NCI-H1694 treated with DMSO at 0.1 percent for 48 hours (cell line): ENCODE measurements at regions not wholly inside any gene's neighbourhood (a gene's known extent, or its start where the extent isn't known, plus 50 kb on each side); places are given as distances from the start of the nearest gene placed in this dataset.
A peak's percentile ranks its signal among the peaks of the same experiment; 100 is the strongest.
"Not testable (repeated sequence)": the region's sequence is repeated elsewhere in the genome, so short reads cannot be mapped to it uniquely, and the experiment has no call there.

Experiments
- DNase-seq: peaks from one replicate; lab custom pipeline; 2025; lab: John Stamatoyannopoulos, UW

DNA sequence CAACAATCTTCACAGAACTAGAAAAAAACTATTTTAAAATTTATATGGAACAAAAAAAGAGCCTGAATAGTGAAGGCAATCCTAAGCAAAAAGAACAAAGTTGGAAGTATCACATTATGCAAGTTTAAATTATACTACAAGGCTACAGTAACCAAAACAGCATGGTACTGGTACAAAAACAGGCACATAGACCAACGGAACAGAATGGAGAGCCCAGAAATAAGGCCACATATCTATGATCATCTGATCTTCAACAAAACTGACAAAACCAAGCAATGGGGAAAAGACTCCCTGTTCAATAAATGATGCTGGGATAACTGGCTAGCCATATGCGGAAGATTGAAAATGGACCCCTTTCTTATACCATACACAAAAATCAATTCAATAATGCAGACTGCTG, 74.4 kb upstream of the RTN4 start:
- DNase-seq: not testable (repeated sequence)

DNA sequence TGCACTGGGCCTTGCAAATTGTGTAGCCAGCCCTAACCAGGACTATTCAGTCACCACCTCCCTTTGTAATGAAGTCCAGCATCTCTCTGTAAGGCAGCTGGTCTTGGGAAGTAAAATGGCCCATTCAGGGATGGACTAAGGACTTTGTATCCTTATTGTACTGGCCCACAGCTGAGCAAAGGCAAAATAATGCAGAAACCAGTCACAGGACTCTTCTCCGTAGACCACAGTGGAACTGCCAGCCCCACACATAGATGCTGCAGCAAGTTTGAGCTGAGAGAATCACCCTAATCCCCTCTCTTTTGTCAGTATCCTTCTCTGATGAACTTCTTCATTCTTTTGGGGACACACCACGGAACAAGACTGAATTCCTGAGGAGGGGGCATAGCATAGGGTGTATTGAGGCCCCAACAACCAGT, 73.6 kb upstream of the RTN4 start:
- no peak for DNase-seq

DNA sequence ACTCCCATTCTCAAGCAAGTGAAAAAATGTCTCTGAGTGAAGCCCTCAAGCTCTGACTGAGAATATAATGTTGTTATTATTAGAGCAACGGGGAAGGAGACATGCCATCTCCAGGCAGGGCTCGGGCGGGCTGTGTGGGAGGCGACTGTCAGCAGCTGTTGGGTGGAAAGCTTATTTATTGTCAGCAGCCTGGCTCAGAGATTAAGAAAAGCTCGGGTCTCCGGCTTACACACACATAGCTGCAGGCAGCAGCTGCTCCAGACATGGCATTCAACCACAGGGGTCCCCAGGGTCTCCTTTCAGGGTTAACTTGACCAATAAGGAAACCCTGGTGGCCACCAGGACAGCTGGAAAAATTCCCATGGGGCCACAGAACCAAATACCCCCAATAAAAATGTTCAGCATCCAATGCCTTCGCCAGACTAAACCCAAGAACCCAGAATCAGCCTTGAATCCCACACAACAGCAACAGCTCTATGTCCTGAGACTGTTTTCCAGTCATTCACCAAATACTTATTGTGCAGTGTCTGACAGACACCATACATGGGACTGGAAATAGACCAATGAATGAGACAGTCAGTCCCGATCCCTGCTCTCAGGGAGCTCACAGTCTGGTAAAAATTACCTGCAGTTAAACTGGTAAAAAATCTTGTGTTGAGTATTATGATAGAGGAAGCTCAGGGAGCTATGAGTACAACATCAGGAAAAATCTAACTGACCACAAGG, 70.5 kb upstream of the RTN4 start:
- DNase-seq: peak; percentile 76

DNA sequence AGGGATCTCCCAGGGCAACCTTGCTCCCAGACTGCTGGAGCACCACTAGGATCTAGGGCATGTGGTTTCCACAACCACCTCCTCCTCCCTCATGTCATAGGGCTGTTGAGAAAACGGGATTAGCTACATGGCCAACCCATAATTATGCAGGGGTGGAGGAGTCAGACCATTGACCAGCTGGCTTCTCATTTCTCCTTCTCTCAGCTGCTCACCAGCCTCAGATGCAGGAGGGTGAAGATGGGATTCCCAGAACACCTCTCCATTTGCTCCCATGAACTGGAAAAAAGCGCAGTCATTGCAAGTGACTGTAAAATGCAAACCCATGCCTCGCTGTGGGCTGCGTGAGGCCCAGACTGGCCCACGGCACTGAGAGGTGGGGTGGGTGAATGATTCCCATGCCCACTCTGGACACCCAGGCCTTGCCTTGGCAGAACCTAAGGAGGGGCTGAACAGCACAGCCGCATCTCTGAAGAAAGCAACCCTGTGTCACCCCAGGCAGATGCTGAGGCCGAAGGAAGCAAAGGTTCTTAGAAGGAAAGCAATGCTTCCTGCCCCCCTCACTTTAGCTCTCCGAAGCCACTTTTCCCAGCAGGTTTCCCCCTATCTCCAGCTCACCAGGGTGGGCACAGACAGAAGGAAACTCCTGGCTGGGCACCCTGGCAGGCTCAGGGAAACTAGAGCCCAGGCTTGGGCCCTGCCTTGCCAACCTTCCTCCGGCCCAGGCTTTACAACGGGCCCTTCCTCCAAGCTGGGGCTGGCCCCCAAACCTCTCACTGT, 69.6 kb upstream of the RTN4 start:
- DNase-seq: no peak

DNA sequence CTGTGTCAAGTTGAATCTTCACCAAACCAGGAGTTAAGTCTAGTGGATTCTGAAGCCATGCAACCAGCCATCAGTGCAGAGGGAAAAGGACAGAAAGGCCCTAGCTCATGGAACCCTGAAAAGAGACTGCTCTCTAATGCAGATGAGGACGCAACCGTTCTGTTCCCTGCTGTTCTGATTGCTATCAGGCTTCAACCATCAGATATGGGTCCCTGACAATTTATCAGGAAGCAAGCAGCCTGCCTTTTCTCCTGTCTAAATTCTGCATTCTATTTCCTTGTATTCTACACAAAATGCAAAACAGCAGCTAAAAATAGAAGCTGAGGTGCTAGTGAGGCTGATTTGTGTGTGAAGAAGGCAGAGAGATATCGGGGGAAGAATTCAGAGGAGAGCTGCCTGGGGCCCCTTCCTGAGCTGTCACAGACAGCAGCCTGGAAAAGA, 68.4 kb upstream of the RTN4 start:
- DNase-seq: no peak

DNA sequence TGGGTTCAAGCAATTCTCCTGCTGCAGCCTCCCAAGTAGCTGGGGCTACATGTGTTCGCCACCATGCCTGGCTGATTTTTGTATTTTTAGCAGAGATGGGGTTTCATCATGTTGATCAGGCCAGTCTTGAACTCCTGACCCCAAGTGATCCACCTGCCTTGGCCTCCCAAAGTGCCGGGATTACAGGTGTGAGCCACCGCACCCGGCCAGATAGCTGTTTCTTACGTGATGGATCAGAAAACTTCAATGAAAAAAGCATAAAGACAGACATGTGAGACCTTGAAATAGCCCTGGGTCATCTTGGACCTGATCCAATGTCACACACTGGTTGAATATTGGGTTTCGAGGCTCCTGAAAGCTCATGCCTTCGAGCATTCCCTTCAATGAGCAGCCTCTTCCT, 66.7 kb upstream of the RTN4 start:
- DNase-seq: no peak

DNA sequence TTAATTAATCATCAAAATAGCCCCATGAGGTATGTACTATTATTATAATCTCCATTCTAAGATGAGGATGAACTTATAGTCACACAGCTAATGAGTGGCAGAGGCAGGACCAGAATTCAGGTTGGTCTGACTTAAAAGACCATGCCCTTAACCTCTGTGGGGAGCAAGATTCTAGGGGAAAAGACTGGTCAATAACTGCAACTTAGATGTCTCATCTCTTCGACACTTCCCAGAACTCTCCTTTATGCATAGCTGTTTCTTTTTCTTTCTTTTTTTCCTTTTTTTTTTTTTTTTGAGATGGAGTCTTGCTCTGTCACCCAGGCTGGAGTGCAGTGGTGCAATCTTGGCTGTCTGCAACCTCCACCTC, 66.3 kb upstream of the RTN4 start:
- no peak for DNase-seq

DNA sequence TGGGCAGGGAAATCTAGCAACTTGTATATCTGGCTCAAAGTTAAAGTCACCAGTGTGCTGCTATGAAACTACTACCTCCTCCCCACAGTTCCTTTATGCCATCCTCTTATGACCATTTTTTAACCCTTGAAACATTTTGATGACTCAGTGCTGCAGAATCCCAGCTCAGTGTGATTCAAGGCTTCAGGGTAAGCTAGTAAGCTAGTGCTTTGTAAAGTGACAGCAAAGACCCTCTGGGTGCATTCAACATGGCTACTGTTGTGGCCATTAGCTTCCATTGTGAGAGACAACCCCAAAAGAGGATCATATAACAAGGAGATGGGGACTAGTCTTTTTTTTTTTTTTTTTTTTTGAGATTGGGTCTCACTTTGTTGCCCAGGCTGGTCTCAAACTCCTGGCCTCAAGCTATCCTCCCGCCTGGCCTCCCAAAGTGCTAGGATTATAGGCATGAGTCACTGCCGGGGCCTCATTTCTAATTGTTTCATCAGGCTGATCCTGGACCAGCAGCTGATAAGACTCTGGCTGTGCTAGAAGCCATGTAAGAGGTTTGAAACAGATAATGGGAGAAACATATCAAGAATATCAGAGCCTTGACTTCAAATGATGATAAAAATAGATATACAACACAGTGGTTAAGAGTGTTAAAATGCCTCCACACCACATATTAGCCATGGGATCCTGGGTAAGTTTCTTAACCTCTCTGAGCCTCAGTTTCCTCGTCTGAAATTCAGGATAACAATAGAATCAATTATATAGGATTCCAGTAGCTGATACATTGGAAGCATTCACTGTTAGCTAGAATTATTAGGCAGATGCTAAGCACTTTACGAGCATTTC, 65.7 kb upstream of the RTN4 start:
- DNase-seq: no peak

DNA sequence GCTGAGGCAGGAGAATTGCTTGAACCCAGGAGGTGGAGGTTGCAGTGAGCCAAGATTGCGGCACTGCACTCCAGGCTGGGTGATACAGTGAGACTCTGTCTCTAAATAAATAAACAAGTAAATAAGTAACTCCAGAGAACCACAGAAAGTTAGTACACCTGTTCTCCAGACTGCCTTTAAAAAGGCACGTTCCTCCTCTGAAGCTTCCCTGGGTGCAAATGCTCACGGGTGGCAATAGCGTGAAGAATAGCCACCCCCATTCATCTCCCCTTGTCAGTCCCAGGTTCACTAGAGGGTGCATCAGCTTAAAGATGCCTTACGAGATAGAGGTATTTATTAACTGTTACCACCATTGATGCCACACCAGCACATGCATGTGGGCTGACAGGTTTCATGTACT, 64.3 kb upstream of the RTN4 start:
- DNase-seq: no peak

DNA sequence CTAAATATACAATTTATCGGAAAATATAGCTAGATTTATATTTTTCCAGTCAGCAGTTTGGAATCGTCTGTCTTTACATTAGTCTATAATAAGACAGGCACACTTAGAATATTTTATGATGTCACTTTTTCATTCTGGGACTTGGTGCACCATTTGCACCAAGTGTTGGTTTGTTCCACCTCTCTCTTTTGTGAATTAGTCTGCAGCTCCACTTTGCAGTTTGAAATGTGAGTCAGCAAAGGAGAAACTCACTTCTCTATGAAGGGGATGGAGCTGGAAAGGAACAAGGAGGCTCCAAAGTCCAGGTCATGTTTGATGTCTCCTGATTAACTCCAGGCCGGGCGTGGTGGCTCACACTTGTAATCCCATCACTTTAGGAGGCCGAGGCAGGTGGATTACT, 63.8 kb upstream of the RTN4 start:
- DNase-seq: no peak

DNA sequence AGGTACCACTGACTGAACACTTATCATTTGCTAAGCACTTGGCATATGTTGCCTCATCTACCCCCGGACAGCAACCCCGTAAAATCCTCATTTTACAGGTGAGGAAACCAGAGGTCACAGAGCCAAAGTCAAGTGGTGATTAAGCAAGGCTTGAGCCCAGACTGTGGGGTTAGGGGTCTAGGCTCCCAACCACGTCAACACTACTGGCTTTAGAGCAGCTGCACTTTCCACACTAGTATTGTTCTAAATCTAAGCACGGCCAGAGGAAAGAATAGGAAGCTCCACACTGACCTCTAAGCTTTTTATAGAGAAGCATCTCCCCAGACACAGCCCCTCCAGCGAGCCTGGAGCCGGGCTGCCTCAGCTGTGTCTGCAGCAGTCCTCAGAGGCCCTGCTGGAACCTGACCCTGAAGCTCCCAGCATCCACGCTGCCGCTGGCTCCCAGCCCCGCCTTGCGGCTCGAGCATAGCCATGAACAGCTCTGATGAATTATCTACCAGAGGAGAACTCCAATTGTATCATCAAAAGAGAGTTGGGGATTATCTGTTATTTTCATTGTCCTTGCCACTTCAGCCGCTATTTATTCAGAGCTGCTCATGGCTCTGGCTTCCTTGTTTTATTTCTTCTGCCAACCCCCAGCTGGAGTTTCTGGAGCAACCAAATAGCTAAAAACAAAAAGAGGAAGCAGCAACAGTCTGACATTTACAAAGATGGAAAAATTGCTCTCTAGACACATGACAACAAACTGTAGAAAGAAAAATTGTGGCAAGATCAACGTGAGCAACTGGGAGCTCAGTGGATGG, 62.2 kb upstream of the RTN4 start:
- no peak for DNase-seq

DNA sequence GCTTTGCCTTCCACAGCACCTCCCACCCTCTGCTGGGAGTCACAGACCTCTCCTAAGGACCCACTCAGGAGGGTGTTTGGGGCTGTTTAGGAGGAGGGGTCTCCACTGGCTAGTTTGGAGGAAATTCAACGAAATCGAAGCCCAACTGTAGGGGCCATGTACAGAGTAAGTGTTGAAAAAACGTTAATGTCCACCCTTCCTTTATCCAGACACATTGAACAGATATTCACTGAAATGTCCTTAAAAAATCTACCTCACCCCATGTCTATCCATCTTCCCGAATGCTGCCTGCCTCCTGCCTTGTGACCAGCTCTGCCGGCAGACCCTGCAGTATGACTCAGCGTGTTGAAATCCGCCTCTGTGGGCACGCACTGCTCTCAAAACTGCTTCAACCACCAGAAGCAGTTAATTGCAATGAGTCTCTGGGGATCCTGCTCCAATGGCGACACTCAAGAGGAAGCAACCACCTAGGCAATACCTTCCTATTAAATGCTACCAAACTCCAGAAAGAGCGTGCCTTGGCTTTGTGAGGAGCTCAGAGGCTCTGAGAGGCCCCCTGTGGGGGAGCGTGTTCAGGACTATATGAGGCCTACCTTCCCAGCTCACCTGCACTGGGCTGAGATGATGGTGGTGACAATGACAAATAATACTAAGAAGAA, 61.4 kb upstream of the RTN4 start:
- peak; percentile 61 for DNase-seq

DNA sequence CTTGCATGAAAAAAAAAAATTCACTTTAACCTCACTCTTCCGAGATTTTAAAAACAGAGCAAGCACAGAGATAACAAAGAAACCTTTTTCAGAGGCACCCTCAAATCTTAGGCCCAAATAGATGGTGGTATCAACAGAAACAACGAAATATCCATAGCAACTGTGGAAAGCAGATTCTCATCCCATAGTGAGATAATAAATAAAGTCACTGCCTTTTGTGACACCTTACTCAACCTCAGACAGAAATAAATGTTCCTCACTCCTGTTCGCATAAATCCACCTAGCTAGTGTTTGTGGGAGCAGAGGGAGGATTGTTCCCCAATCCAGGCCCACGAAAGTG, 60.9 kb upstream of the RTN4 start:
- DNase-seq: no peak

DNA sequence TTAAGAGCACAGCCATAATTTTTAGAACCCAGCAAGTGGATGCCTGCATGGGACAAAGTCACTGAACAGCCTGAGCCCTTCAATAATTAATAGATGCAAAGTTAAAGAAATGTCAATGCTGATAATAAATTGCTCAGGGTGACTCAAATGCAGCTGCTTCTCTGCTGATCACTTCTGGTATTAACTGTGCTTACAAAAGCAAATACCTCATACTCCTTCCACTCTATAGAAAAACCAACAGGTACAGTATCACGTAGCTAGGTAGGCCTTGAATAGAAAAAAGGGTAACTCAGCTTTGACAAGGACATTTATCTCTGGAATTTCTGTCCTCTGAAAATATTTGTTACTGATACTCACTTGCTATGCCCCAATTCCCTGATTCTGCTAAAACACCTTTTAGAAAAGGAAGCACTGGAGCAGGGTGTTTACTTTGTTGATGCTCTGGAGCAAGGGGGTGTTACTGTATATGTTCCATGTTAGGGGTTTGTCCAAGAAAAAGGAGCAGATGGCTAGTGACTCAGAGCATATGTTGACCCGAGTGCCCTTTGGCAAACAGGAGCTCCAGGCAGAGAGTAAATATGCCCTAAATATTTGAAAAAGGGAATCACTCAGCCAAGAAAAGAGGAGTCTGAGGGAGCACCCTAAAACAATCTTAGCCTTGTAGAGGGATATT, 59.1 kb upstream of the RTN4 start:
- DNase-seq: peak; percentile 70

DNA sequence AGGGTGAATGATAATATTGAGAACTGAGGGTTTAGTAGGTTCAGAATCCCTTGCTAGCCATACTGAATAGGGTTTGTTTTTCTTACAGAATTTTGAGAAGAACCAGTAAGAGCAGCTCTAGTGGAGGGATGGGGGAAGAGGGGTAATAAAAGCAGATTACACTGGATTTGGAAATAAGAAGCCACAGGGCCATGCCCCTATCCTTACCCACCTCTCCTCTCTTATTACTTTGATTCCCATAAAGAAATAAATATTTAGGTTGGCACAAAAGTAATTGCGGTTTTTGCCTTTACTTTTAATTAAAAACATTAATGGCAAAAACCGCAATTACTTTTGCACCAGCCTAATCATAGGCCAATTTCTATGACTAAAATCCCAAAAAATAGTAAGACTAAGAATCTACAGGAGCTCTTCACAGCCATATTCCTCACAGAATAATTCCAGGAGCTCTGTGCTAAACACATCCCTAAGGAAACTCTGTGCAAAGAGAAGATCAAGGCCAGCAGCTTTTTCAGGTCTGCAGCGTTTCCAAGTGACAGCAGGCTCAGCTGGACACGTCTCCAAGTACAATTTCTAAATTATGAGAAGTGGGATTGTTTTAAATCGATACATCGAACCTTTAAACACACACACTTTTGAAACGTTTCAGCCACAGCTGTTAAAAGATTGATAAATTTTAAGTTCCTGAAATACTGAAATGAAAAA, 58.4 kb upstream of the RTN4 start:
- no peak for DNase-seq

DNA sequence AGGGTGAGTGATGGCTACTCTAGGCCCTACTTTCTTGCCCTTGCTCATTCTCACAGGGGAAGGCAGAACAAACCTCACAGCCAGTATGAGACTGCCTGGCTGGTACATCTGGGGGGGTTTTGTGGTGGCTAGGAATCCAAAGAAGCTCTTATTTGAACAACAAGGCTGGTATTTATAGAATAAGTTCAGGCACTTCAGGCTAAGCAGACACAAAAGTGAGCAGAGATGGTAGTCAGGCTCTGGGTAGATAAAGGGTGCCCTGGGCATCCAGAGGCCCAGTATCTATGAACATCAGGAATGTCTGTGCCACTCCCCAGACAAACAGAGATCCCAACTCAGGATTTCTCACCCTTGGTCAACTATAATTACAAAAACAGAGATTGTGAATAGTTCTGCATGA, 57.2 kb upstream of the RTN4 start:
- no peak for DNase-seq

DNA sequence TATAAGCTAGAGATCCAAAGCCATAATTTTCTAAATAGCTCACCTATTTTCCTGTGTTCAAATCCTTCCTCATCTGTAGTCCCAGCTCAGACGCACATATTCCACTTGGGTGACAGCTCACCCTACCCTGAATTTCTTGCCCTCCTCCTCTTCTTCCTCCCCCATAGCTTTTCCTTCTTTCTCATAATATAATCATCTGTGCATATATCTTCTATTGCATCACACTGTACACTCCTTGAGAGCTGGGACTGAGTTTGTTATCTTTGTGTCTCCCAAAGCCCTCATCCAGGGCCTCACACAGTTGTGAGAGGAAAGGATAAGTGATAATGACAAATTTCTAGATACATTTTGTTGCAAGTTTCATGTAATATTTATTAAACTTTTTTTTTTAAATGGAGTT, 55.9 kb upstream of the RTN4 start:
- DNase-seq: no peak

DNA sequence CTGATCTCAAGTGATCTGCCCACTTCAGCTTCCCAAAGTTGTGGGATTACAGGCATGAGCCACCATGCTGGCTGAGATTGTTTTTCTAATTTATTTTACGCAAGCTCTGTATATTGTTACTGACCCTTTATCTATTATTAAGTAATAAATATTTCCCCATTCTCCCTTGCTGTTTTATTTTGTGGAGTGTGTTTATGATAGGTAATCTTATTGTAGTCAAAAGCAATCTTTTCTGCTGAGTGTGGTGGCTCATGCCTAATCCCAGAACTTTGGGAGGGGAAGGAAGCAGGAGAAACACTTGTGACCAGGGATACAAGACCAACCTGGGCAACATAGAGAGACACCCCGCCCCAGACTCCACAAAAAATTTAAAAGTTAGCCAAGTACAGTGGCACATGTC, 55.2 kb upstream of the RTN4 start:
- no peak for DNase-seq

DNA sequence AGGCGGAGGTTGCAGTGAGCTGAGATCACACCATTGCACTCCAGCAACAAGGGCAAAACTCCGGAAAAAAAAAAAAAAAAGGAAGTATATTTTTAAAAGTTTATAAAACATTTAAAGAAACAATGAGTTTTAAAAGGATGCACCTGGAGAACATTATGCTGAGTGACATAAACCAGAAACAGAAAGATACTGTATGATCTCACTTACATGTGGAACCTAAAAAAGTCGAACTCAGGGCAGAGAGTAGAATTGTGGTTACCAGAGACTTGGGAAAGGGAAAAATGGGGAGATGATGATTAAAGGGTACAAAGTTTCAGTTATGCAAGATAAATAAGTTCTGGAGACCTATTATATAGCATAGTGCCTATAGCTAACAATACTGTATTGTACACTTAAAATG, 52.8 kb upstream of the RTN4 start:
- no peak for DNase-seq

DNA sequence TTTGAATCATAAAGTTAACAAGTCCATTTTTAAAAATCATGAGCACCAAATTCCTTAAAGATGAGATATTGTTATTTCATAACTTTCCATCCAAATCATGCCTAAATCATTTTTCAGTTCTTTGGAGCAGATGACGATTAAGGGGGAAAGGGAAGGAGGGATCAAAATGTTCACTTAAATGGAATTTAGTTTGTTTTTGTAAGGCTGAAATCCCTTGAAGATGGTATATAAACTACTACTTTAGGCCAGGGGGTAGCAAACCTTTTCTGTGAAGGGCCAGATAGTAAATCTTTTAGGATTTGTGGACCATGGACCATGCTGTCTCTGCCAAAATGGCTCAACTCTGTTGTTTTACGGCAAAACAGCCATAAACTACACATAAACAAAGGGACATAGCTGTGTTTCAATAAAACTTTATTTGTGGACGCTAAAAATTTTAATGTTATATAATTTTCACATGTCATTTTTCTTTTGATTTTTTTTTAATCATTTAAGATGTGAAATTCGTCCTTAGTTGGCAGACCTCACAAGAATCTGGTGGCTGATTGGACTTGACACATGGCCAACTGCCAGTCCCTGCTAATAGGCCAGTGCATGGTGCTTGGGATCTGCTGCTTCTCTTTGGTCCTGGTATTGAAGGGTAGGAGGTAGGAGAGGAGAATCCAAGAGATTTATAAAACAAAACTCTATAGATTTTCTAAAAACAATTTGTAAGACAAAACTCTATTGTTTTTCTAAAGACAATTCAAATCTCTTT, 52.0 kb upstream of the RTN4 start:
- no peak for DNase-seq
